Ovary (tissue), 3 donors: ENCODE measurements at regions not wholly inside any gene's neighbourhood (a gene's known extent, or its start where the extent isn't known, plus 50 kb on each side); places are given as distances from the start of the nearest gene placed in this dataset.

Experiments
- EP300 ChIP-seq: sonication (generic); formaldehyde crosslinking; IDR thresholded peaks from one replicate; pipeline ENCODE4 v1.6.1; 2017; ENCODE audit warnings: antibody characterized with exemption
- TF ChIP-seq, protein P1 (sequence below), 3 donors: fragments of 450-650 bp in 2 of 3; fragments of 200-600 bp in 1 of 3; IDR thresholded peaks; one replicate each; pipeline versions ENCODE4 v1.5.1 to v1.8.0; 2016 to 2022; ENCODE audit warnings: antibody characterized with exemption in 3 of 3, mild to moderate bottlenecking in 1 of 3
- donor health status: DM: no; HTN: no; CAD: no.

DNA sequence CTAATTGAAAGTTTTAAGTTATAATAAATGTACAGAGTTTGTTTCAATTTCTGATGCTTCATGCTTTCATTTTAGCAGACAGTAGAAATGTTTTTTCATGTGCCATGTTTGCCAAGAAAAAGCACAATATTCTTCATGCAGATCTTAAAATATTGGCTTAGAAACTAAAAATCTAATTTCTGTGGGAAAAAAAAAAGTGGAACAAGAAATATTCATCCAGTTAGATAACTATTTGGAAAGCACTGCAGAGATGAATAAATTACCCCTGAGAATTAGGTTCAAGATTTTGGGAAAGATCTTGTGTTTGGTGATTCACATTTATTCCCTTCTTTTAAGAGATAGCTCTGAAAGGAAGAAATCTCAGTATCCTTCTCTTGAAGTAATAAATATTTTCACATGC is 912.5 kb downstream of the C4orf33 start:
- TF ChIP-seq EP300: no peak
- TF ChIP-seq, protein P1, sequence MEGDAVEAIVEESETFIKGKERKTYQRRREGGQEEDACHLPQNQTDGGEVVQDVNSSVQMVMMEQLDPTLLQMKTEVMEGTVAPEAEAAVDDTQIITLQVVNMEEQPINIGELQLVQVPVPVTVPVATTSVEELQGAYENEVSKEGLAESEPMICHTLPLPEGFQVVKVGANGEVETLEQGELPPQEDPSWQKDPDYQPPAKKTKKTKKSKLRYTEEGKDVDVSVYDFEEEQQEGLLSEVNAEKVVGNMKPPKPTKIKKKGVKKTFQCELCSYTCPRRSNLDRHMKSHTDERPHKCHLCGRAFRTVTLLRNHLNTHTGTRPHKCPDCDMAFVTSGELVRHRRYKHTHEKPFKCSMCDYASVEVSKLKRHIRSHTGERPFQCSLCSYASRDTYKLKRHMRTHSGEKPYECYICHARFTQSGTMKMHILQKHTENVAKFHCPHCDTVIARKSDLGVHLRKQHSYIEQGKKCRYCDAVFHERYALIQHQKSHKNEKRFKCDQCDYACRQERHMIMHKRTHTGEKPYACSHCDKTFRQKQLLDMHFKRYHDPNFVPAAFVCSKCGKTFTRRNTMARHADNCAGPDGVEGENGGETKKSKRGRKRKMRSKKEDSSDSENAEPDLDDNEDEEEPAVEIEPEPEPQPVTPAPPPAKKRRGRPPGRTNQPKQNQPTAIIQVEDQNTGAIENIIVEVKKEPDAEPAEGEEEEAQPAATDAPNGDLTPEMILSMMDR (IDR thresholded peaks at IDR 0.05): no peak
